ENCODE measurements at regions not wholly inside any gene's neighbourhood (a gene's known extent, or its start where the extent isn't known, plus 50 kb on each side); places are given as distances from the start of the nearest gene placed in this dataset.

DNA sequence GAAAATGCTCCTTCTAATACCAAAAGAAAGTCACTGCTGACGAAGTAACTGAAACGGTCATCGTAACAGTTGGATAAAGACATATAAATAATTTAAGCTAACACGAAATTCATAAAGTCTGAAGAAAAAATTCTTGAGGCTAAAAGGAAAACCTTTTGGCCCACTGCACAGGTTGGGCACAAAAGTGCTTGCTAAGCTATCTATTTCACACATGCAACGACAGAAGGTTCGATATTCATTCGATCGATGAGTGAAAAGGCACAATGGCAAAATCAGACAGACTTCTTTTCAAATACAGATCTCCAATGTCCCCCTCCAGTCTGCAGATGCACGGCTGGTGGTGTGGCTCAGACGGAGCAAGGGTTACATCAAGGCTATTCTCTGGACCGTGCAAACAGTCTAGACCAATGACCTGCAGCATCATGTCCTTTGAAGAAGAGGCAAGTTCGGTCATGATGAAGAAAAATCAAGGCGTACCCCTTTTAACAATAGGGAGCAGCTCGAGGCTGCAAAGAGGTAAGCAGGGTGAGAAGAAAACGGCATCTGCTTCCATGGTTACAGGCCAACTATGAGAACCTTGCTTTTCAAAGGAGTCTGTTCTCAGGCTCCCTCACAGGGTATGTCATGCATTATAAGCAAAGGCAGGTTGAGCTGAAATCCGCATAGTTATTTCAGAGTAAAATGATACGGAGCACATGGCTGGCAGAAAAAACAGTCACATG is 579.6 kb downstream of the USP25 start:
- Histone ChIP-seq H4K20me1 (ENCODE audit: insufficient read depth, low read length) (no peaks in the 10 kb centered on the region), H3K36me3 (ENCODE audit: insufficient read depth, low read length) (no peaks in the 10 kb centered on the region), H2AFZ (ENCODE audit: low read length) (no peak overlapping the region), H3K27ac (ENCODE audit: low read depth, low read length) (no peak overlapping the region), H3K4me1 (ENCODE audit: insufficient read depth, low read length) (peaks cover 6% of the 10 kb centered on the region), H3K27me3 (ENCODE audit: insufficient read depth, low read length) (no peaks in the 10 kb centered on the region), H3K9me3 (ENCODE audit: low read depth, low read length) (no peaks in the 10 kb centered on the region), H3K4me2 (ENCODE audit: insufficient read depth, low read length) (no peak overlapping the region), H3K4me3 (ENCODE audit: insufficient read depth, low read length) (no peak overlapping the region), H3K79me2 (ENCODE audit: insufficient read depth, low read length) (peaks cover 6% of the 10 kb centered on the region)
- no peak for DNase-seq (ENCODE audit: insufficient read length, low spot score, missing footprints)
- TF ChIP-seq, protein P1, sequence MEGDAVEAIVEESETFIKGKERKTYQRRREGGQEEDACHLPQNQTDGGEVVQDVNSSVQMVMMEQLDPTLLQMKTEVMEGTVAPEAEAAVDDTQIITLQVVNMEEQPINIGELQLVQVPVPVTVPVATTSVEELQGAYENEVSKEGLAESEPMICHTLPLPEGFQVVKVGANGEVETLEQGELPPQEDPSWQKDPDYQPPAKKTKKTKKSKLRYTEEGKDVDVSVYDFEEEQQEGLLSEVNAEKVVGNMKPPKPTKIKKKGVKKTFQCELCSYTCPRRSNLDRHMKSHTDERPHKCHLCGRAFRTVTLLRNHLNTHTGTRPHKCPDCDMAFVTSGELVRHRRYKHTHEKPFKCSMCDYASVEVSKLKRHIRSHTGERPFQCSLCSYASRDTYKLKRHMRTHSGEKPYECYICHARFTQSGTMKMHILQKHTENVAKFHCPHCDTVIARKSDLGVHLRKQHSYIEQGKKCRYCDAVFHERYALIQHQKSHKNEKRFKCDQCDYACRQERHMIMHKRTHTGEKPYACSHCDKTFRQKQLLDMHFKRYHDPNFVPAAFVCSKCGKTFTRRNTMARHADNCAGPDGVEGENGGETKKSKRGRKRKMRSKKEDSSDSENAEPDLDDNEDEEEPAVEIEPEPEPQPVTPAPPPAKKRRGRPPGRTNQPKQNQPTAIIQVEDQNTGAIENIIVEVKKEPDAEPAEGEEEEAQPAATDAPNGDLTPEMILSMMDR (IDR thresholded peaks at IDR 0.05; ENCODE audit: extremely low read depth, low read depth, low read length): no peak

DNA sequence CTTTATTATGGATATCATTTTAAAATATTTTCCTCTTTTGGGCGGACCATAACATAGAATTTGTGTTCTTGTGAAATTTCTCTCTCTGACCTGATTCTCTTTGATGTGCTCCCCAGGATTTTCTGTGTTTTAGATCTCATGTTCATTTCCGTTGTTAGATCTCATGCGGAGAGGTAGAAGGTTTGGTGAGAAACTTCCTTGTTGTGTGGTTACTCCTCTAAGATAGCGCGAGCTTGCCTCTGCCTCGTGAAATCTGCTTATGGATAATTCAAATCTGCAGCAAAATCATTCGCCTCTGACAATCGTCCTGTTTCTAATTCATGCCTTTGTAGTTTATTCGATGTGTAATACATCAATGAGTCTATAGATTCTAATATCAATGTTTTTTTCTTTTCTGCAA is 580.4 kb downstream of the USP25 start:
- TF ChIP-seq, protein P1 (IDR thresholded peaks at IDR 0.05; ENCODE audit: extremely low read depth, low read depth, low read length): no peak
- Histone ChIP-seq H3K4me1 (ENCODE audit: insufficient read depth, low read length) (peaks cover 6% of the 10 kb centered on the region), H3K79me2 (ENCODE audit: insufficient read depth, low read length) (peaks cover 3% of the 10 kb centered on the region), H3K4me3 (ENCODE audit: insufficient read depth, low read length) (no peak overlapping the region), H3K9me3 (ENCODE audit: low read depth, low read length) (no peaks in the 10 kb centered on the region), H3K4me2 (ENCODE audit: insufficient read depth, low read length) (no peak overlapping the region), H2AFZ (ENCODE audit: low read length) (no peak overlapping the region), H4K20me1 (ENCODE audit: insufficient read depth, low read length) (no peaks in the 10 kb centered on the region), H3K27me3 (ENCODE audit: insufficient read depth, low read length) (no peaks in the 10 kb centered on the region), H3K36me3 (ENCODE audit: insufficient read depth, low read length) (no peaks in the 10 kb centered on the region), H3K27ac (ENCODE audit: low read depth, low read length) (no peak overlapping the region)
- no peak for DNase-seq (ENCODE audit: insufficient read length, low spot score, missing footprints)

DNA sequence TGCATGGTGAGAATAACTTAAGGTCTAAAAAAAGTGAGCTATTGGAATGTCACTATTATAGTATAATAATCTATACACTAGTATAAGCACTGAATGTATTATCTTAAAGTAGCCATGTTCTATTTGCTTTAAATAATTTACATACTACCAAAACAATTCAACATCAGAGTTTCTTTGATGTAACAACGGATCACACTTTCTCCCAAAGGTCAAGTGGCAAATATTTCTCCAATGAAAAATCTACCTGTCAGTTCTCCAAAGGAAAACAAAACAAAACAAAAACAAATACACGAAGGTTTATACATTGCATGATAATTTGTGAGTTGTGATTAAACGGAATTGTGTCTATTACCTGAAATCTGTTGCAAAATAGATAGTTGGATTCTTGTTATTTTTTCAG is 581.4 kb downstream of the USP25 start:
- TF ChIP-seq, protein P1 (IDR thresholded peaks at IDR 0.05; ENCODE audit: extremely low read depth, low read depth, low read length): no peak
- H3K4me1 ChIP-seq (ENCODE audit: insufficient read depth, low read length): no peaks in the 10 kb centered on the region
- H3K36me3 ChIP-seq (ENCODE audit: insufficient read depth, low read length): no peaks in the 10 kb centered on the region
- H4K20me1 ChIP-seq (ENCODE audit: insufficient read depth, low read length): no peaks in the 10 kb centered on the region
- no peaks in the 10 kb centered on the region for H3K27me3 ChIP-seq (ENCODE audit: insufficient read depth, low read length)
- H3K79me2 ChIP-seq (ENCODE audit: insufficient read depth, low read length): no peaks in the 10 kb centered on the region
- no peak overlapping the region for H3K4me3 ChIP-seq (ENCODE audit: insufficient read depth, low read length)
- no peak for DNase-seq (ENCODE audit: insufficient read length, low spot score, missing footprints)
- H3K27ac ChIP-seq (ENCODE audit: low read depth, low read length): no peak overlapping the region
- no peaks in the 10 kb centered on the region for H3K9me3 ChIP-seq (ENCODE audit: low read depth, low read length)
- H3K4me2 ChIP-seq (ENCODE audit: insufficient read depth, low read length): no peak overlapping the region
- H2AFZ ChIP-seq (ENCODE audit: low read length): no peak overlapping the region

DNA sequence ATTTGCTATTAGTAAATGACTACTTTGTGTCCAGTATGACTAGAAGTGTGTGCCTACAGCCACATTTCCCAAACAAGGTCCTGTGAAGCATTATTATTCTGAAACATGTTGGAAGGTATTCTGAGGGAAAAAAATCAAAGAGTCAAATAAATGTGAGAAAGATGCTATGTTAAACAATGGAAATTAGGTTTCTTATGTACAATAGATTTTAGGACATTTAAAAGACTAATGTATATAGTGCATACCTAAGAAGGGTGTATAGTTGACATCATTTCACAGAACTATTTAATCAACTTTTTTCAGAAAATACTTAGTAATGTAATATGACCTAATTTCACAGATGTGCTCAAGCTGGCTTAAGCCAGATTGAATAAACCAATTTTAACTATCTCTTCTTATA is 582.5 kb downstream of the USP25 start:
- no peaks in the 10 kb centered on the region for H3K4me1 ChIP-seq (ENCODE audit: insufficient read depth, low read length)

More for the DNA sequence above, 582.5 kb downstream of the USP25 start:
- no peaks in the 10 kb centered on the region for H3K9me3 ChIP-seq (ENCODE audit: low read depth, low read length)
- no peaks in the 10 kb centered on the region for H4K20me1 ChIP-seq (ENCODE audit: insufficient read depth, low read length)
- no peaks in the 10 kb centered on the region for H3K36me3 ChIP-seq (ENCODE audit: insufficient read depth, low read length)
- TF ChIP-seq, protein P1 (IDR thresholded peaks at IDR 0.05; ENCODE audit: extremely low read depth, low read depth, low read length): no peak
- H3K27ac ChIP-seq (ENCODE audit: low read depth, low read length): no peak overlapping the region
- no peaks in the 10 kb centered on the region for H3K27me3 ChIP-seq (ENCODE audit: insufficient read depth, low read length)
- no peaks in the 10 kb centered on the region for H3K79me2 ChIP-seq (ENCODE audit: insufficient read depth, low read length)
- no peak for DNase-seq (ENCODE audit: insufficient read length, low spot score, missing footprints)
- H3K4me3 ChIP-seq (ENCODE audit: insufficient read depth, low read length): no peak overlapping the region
- H2AFZ ChIP-seq (ENCODE audit: low read length): no peak overlapping the region
- no peak overlapping the region for H3K4me2 ChIP-seq (ENCODE audit: insufficient read depth, low read length)
